GM23338 (cell line): ENCODE measurements at regions not wholly inside any gene's neighbourhood (a gene's known extent, or its start where the extent isn't known, plus 50 kb on each side); places are given as distances from the start of the nearest gene placed in this dataset.

Source experiments
- ATAC-seq: fragments of 200-7000 bp; cut with Tn5 transposase; 3 replicates; pipeline ENCODE4 v1.9.1; 2020
- DNase-seq: peaks from one replicate; pipeline ENCODE4 v3.0.0-alpha.2; 2015; ENCODE audit warnings: low spot score
- H2AFZ ChIP-seq: fragments of 200-600 bp; sonication (generic); 2 replicates; pipeline ENCODE4 v1.8.0; 2016; ENCODE audit warnings: antibody characterized with exemption, mild to moderate bottlenecking, moderate library complexity
- H3F3A ChIP-seq: fragments of 200-600 bp; sonication (generic); replicated peaks from 2 replicates; pipeline ENCODE4 v1.8.0; 2017; ENCODE audit warnings: antibody characterized with exemption, mixed run types, low read depth
- H3K27ac ChIP-seq: fragments of 200-600 bp; sonication (generic); 2 replicates; pipeline ENCODE4 v1.6.1; 2016; ENCODE audit warnings: low read depth
- H3K27me3 ChIP-seq: fragments of 200-600 bp; sonication (generic); 2 replicates; pipeline ENCODE4 v1.8.0; 2016; ENCODE audit warnings: mild to moderate bottlenecking, mixed run types, moderate library complexity; ENCODE audit not compliant: insufficient read depth
- H3K36me3 ChIP-seq: fragments of 200-600 bp; sonication (generic); 2 replicates; pipeline ENCODE4 v1.8.0; 2016; ENCODE audit warnings: mild to moderate bottlenecking; ENCODE audit not compliant: insufficient read depth
- H3K4me1 ChIP-seq: fragments of 200-600 bp; sonication (generic); 2 replicates; pipeline ENCODE4 v1.8.0; 2016; ENCODE audit warnings: mild to moderate bottlenecking, moderate library complexity; ENCODE audit not compliant: insufficient read depth
- H3K4me2 ChIP-seq: fragments of 200-600 bp; sonication (generic); 2 replicates; pipeline ENCODE4 v1.7.1; 2017; ENCODE audit warnings: mixed run types
- H3K4me3 ChIP-seq: fragments of 200-600 bp; sonication (generic); 2 replicates; pipeline ENCODE4 v1.6.1; 2016; ENCODE audit warnings: mixed run types
- H3K79me2 ChIP-seq: fragments of 200-600 bp; sonication (generic); replicated peaks from 2 replicates; pipeline ENCODE4 v1.8.0; 2017; ENCODE audit warnings: mild to moderate bottlenecking; ENCODE audit not compliant: insufficient read depth
- H3K9me2 ChIP-seq: fragments of 200-600 bp; sonication (generic); 2 replicates; pipeline ENCODE4 v1.8.0; 2017; ENCODE audit not compliant: insufficient read depth
- H4K20me1 ChIP-seq: fragments of 200-600 bp; sonication (generic); replicated peaks from 2 replicates; pipeline ENCODE4 v1.8.0; 2017; ENCODE audit warnings: mild to moderate bottlenecking; ENCODE audit not compliant: insufficient read depth
- H3K27ac Mint-ChIP-seq: 2 replicates; pipeline ENCODE4 v1.8.0; 2020; ENCODE audit warnings: inconsistent platforms, mild to moderate bottlenecking, moderate library complexity, mixed read lengths
- H3K27me3 Mint-ChIP-seq: 3 replicates; pipeline ENCODE4 v1.8.0; 2022; ENCODE audit warnings: low read depth, mild to moderate bottlenecking, moderate library complexity, mixed read lengths, inconsistent platforms; ENCODE audit not compliant: insufficient read depth, poor library complexity
- H3K36me3 Mint-ChIP-seq: 3 replicates; pipeline ENCODE4 v1.8.0; 2021; ENCODE audit warnings: low read depth, mild to moderate bottlenecking, inconsistent platforms, moderate library complexity, mixed read lengths
- H3K4me1 Mint-ChIP-seq: 3 replicates; pipeline ENCODE4 v1.8.0; 2020; ENCODE audit warnings: mild to moderate bottlenecking, inconsistent platforms, mixed read lengths
- H3K4me3 Mint-ChIP-seq: 3 replicates; pipeline ENCODE4 v1.8.0; 2021; ENCODE audit warnings: moderate library complexity, mild to moderate bottlenecking, inconsistent platforms, mixed read lengths
- H3K9me3 Mint-ChIP-seq: 3 replicates; pipeline ENCODE4 v1.8.0; 2020; ENCODE audit warnings: moderate library complexity, mild to moderate bottlenecking, inconsistent platforms, mixed read lengths
- CREB1 ChIP-seq: fragments of 250-450 bp; sonication (Bioruptor Pico); IDR thresholded peaks from 2 replicates; pipeline ENCODE4 v1.5.0; 2020; ENCODE audit warnings: low read depth, mild to moderate bottlenecking, moderate library complexity
- ETS1 ChIP-seq: IDR thresholded peaks from 2 replicates; pipeline ENCODE4 v1.6.1; 2016; ENCODE audit warnings: antibody characterized with exemption
- EZH2 ChIP-seq: fragments of 200-600 bp; sonication (generic); IDR thresholded peaks from one replicate; pipeline ENCODE4 v1.8.0; 2017; ENCODE audit warnings: antibody characterized with exemption, mild to moderate bottlenecking, low read depth; ENCODE audit not compliant: unreplicated experiment
- EZH2phosphoT487 ChIP-seq: fragments of 200-600 bp; sonication (generic); IDR thresholded peaks from one replicate; pipeline ENCODE4 v1.8.1; 2018; ENCODE audit warnings: antibody characterized with exemption; ENCODE audit not compliant: unreplicated experiment
- JUNB ChIP-seq: IDR thresholded peaks from one replicate; pipeline ENCODE4 v1.6.1; 2016; ENCODE audit warnings: antibody characterized with exemption; ENCODE audit not compliant: unreplicated experiment
- NANOG ChIP-seq: IDR thresholded peaks from 2 replicates; pipeline ENCODE4 v1.6.1; 2016; ENCODE audit warnings: antibody characterized with exemption, borderline replicate concordance
- POLR2AphosphoS5 ChIP-seq: IDR thresholded peaks from 2 replicates; pipeline ENCODE4 v1.6.1; 2016; ENCODE audit warnings: antibody characterized with exemption, low read depth
- STAT1 ChIP-seq: IDR thresholded peaks from one replicate; pipeline ENCODE4 v1.6.1; 2016; ENCODE audit warnings: antibody characterized with exemption; ENCODE audit not compliant: unreplicated experiment
- ZNF114 ChIP-seq: fragments of 250-450 bp; sonication (Bioruptor Pico); IDR thresholded peaks from 2 replicates; pipeline ENCODE4 v1.5.0; 2020; ENCODE audit warnings: mild to moderate bottlenecking, moderate library complexity
- ZNF331 ChIP-seq: fragments of 250-450 bp; sonication (Bioruptor Pico); IDR thresholded peaks from 2 replicates; pipeline ENCODE4 v1.5.0; 2020; ENCODE audit warnings: low read depth, mild to moderate bottlenecking, moderate library complexity
- TF ChIP-seq, protein P1 (sequence below), 2 experiments: fragments of 200-600 bp in 1 of 2; sonication (generic) in 1 of 2; conservative IDR thresholded peaks; 2 replicates each; pipeline versions ENCODE4 v1.5.1 to v1.6.1; 2016 to 2017; ENCODE audit warnings: antibody characterized with exemption in 2 of 2, low read depth in 2 of 2, mild to moderate bottlenecking in 2 of 2, moderate library complexity in 1 of 2
- TF ChIP-seq, protein P2 (sequence below): fragments of 250-450 bp; sonication (Bioruptor Pico); IDR thresholded peaks from 2 replicates; pipeline ENCODE4 v1.5.0; 2020; ENCODE audit warnings: mild to moderate bottlenecking, moderate library complexity

GRCh38 chr20:48476854-48477253, 350.9 kb downstream of the PREX1 start:
- Histone ChIP-seq H3K36me3 (no peaks in the 10 kb centered on the region), H3K9me2 (no peaks in the 10 kb centered on the region), H3K4me2 (no peak overlapping the region), H3K4me3 (no peak overlapping the region), H2AFZ (no peak overlapping the region), H3K4me1 (no peaks in the 10 kb centered on the region), H3K79me2 (no peaks in the 10 kb centered on the region), H3F3A (no peaks in the 10 kb centered on the region), H3K27me3 (no peaks in the 10 kb centered on the region), H4K20me1 (no peaks in the 10 kb centered on the region), H3K27ac (no peak overlapping the region)
- TF ChIP-seq ZNF331 (no peak), EZH2phosphoT487 (no peak), CREB1 (CRISPR knock-in tag) (no peak), POLR2AphosphoS5 (no peak), STAT1 (no peak), ETS1 (no peak), EZH2 (no peak), ZNF114 (no peak), JUNB (no peak)
- Mint-ChIP-seq H3K9me3 (peaks cover 7% of the 10 kb centered on the region), H3K27ac (no peak overlapping the region), H3K27me3 (peaks cover 7% of the 10 kb centered on the region), H3K4me1 (peaks cover 17% of the 10 kb centered on the region), H3K4me3 (no peak overlapping the region), H3K36me3 (peaks cover 8% of the 10 kb centered on the region; the same call in 2 of the 3 replicates)
- DNase-seq (no peak), ATAC-seq (no peak)

DNA sequence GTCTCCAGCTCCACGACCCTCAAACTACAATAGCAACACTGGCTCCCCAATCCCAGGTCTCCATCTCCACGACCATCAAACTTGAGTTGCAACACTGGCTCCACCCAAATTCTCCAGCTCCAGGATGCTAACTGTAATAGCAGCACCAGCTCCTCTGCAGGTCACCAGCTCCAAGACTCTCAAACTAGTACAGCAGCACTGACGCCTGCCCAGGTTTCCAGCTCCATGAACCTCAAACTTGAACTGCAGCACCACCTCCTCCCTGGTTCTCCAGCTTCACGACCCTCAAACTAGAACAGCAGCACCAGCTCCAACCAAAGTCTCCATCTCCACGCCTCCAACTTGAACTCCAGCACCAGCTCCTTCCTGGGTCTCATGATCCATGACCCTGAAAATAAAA, 353.8 kb downstream of the PREX1 start:
- Histone ChIP-seq H3K79me2 (no peaks in the 10 kb centered on the region), H3K4me1 (no peaks in the 10 kb centered on the region), H3K9me2 (no peaks in the 10 kb centered on the region), H2AFZ (no peak overlapping the region), H3K36me3 (no peaks in the 10 kb centered on the region), H3K4me2 (no peak overlapping the region), H3K27me3 (no peaks in the 10 kb centered on the region), H3K4me3 (no peak overlapping the region), H3F3A (no peaks in the 10 kb centered on the region), H3K27ac (no peak overlapping the region), H4K20me1 (no peaks in the 10 kb centered on the region)
- Mint-ChIP-seq H3K27me3 (peaks cover 6% of the 10 kb centered on the region), H3K9me3 (peaks cover 7% of the 10 kb centered on the region), H3K4me1 (peaks cover 4% of the 10 kb centered on the region), H3K36me3 (peaks cover 8% of the 10 kb centered on the region; the same call in 2 of the 3 replicates), H3K4me3 (no peak overlapping the region), H3K27ac (no peak overlapping the region)
- ATAC-seq (no peak), DNase-seq (no peak)
- no peak for TF ChIP-seq ZNF114
- TF ChIP-seq, protein P1, sequence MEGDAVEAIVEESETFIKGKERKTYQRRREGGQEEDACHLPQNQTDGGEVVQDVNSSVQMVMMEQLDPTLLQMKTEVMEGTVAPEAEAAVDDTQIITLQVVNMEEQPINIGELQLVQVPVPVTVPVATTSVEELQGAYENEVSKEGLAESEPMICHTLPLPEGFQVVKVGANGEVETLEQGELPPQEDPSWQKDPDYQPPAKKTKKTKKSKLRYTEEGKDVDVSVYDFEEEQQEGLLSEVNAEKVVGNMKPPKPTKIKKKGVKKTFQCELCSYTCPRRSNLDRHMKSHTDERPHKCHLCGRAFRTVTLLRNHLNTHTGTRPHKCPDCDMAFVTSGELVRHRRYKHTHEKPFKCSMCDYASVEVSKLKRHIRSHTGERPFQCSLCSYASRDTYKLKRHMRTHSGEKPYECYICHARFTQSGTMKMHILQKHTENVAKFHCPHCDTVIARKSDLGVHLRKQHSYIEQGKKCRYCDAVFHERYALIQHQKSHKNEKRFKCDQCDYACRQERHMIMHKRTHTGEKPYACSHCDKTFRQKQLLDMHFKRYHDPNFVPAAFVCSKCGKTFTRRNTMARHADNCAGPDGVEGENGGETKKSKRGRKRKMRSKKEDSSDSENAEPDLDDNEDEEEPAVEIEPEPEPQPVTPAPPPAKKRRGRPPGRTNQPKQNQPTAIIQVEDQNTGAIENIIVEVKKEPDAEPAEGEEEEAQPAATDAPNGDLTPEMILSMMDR (conservative IDR thresholded peaks at IDR 0.05; ENCODE audit: low read depth in 2 of 2): no peak
- TF ChIP-seq, protein P2, sequence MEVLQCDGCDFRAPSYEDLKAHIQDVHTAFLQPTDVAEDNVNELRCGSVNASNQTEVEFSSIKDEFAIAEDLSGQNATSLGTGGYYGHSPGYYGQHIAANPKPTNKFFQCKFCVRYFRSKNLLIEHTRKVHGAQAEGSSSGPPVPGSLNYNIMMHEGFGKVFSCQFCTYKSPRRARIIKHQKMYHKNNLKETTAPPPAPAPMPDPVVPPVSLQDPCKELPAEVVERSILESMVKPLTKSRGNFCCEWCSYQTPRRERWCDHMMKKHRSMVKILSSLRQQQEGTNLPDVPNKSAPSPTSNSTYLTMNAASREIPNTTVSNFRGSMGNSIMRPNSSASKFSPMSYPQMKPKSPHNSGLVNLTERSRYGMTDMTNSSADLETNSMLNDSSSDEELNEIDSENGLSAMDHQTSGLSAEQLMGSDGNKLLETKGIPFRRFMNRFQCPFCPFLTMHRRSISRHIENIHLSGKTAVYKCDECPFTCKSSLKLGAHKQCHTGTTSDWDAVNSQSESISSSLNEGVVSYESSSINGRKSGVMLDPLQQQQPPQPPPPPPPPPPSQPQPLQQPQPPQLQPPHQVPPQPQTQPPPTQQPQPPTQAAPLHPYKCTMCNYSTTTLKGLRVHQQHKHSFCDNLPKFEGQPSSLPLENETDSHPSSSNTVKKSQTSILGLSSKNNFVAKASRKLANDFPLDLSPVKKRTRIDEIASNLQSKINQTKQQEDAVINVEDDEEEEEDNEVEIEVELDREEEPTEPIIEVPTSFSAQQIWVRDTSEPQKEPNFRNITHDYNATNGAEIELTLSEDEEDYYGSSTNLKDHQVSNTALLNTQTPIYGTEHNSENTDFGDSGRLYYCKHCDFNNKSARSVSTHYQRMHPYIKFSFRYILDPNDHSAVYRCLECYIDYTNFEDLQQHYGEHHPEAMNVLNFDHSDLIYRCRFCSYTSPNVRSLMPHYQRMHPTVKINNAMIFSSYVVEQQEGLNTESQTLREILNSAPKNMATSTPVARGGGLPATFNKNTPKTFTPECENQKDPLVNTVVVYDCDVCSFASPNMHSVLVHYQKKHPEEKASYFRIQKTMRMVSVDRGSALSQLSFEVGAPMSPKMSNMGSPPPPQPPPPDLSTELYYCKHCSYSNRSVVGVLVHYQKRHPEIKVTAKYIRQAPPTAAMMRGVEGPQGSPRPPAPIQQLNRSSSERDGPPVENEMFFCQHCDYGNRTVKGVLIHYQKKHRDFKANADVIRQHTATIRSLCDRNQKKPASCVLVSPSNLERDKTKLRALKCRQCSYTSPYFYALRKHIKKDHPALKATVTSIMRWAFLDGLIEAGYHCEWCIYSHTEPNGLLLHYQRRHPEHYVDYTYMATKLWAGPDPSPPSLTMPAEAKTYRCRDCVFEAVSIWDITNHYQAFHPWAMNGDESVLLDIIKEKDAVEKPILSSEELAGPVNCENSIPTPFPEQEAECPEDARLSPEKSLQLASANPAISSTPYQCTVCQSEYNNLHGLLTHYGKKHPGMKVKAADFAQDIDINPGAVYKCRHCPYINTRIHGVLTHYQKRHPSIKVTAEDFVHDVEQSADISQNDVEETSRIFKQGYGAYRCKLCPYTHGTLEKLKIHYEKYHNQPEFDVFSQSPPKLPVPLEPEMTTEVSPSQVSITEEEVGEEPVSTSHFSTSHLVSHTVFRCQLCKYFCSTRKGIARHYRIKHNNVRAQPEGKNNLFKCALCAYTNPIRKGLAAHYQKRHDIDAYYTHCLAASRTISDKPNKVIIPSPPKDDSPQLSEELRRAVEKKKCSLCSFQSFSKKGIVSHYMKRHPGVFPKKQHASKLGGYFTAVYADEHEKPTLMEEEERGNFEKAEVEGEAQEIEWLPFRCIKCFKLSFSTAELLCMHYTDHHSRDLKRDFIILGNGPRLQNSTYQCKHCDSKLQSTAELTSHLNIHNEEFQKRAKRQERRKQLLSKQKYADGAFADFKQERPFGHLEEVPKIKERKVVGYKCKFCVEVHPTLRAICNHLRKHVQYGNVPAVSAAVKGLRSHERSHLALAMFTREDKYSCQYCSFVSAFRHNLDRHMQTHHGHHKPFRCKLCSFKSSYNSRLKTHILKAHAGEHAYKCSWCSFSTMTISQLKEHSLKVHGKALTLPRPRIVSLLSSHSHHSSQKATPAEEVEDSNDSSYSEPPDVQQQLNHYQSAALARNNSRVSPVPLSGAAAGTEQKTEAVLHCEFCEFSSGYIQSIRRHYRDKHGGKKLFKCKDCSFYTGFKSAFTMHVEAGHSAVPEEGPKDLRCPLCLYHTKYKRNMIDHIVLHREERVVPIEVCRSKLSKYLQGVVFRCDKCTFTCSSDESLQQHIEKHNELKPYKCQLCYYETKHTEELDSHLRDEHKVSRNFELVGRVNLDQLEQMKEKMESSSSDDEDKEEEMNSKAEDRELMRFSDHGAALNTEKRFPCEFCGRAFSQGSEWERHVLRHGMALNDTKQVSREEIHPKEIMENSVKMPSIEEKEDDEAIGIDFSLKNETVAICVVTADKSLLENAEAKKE: no peak
- TF ChIP-seq NANOG: no peak
